Mesendoderm (in vitro differentiated cells): ENCODE measurements at regions not wholly inside any gene's neighbourhood (a gene's known extent, or its start where the extent isn't known, plus 50 kb on each side); places are given as distances from the start of the nearest gene placed in this dataset.
"Not testable (repeated sequence)": the region's sequence is repeated elsewhere in the genome, so short reads cannot be mapped to it uniquely, and the experiment has no call there.

Experiments
- DNase-seq: peaks from one replicate; pipeline ENCODE4 v3.0.0; 2013
- H2AK5ac ChIP-seq: 2 replicates; pipeline ENCODE4 v1.6.1; 2013; ENCODE audit warnings: low read length, inconsistent platforms
- H2BK120ac ChIP-seq: 2 replicates; pipeline ENCODE4 v1.6.1; 2013; ENCODE audit warnings: low read depth, mild to moderate bottlenecking, low read length, moderate library complexity, mixed read lengths
- H2BK15ac ChIP-seq: replicated peaks from 2 replicates; pipeline ENCODE4 v1.6.1; 2013; ENCODE audit warnings: low read depth, mild to moderate bottlenecking, moderate library complexity
- H2BK5ac ChIP-seq: 2 replicates; pipeline ENCODE4 v1.6.1; 2013; ENCODE audit warnings: low read length, inconsistent platforms
- H3K18ac ChIP-seq: 2 replicates; pipeline ENCODE4 v1.6.1; 2013; ENCODE audit warnings: mild to moderate bottlenecking, low read length, mixed read lengths
- H3K23ac ChIP-seq: one replicate; pipeline ENCODE4 v1.6.1; 2013; ENCODE audit warnings: low read length
- H3K27ac ChIP-seq: 2 replicates; pipeline ENCODE4 v1.5.1; 2013; ENCODE audit warnings: low read depth, mild to moderate bottlenecking, inconsistent platforms, low read length, moderate library complexity
- H3K27me3 ChIP-seq: 2 replicates; pipeline ENCODE4 v1.6.1; 2013; ENCODE audit warnings: low read length, control low read depth, mild to moderate bottlenecking, inconsistent platforms; ENCODE audit not compliant: insufficient read depth, poor library complexity
- H3K36me3 ChIP-seq: 2 replicates; pipeline ENCODE4 v1.6.1; 2013; ENCODE audit warnings: low read length, inconsistent platforms; ENCODE audit not compliant: control insufficient read depth, insufficient read depth
- H3K4ac ChIP-seq: one replicate; pipeline ENCODE4 v1.6.1; 2013; ENCODE audit warnings: low read depth, mild to moderate bottlenecking, low read length, moderate library complexity
- H3K4me1 ChIP-seq: 2 replicates; pipeline ENCODE4 v1.6.1; 2013; ENCODE audit warnings: low read depth, low read length, inconsistent platforms; ENCODE audit not compliant: control insufficient read depth
- H3K4me2 ChIP-seq: 2 replicates; pipeline ENCODE4 v1.6.1; 2013; ENCODE audit warnings: low read length
- H3K4me3 ChIP-seq: 2 replicates; pipeline ENCODE4 v1.5.1; 2013; ENCODE audit warnings: mild to moderate bottlenecking, low read length
- H3K56ac ChIP-seq: one replicate; pipeline ENCODE4 v1.6.1; 2013; ENCODE audit warnings: low read length
- H3K79me1 ChIP-seq: 2 replicates; pipeline ENCODE4 v1.6.1; 2013; ENCODE audit warnings: low read length, inconsistent platforms
- H3K79me2 ChIP-seq: 2 replicates; pipeline ENCODE4 v1.6.1; 2013; ENCODE audit warnings: mild to moderate bottlenecking, low read length; ENCODE audit not compliant: control insufficient read depth, insufficient read depth
- H3K9ac ChIP-seq: 2 replicates; pipeline ENCODE4 v1.6.1; 2013; ENCODE audit warnings: low read length, inconsistent platforms
- H4K5ac ChIP-seq: one replicate; pipeline ENCODE4 v1.6.1; 2013; ENCODE audit warnings: low read length
- H4K8ac ChIP-seq: one replicate; pipeline ENCODE4 v1.6.1; 2013; ENCODE audit warnings: low read depth, mild to moderate bottlenecking, control low read depth, low read length, moderate library complexity
- WGBS: extraction: QIAGEN DNeasy Blood & Tissue Kit; methylation state at CpG from one replicate; pipeline ENCODE4 v1.1.7; 2013; ENCODE audit warnings: low lambda C conversion rate, missing lambda C conversion rate; ENCODE audit not compliant: insufficient coverage; ENCODE audit errors: extremely low coverage; 5-methylcytosine and 5-hydroxymethylcytosine counted together

GRCh38 chr15:61376516-61376915, 147.4 kb upstream of the RORA start:
- no CpG with 5 or more reads among the region's 3 CpGs for WGBS
- H3K56ac ChIP-seq = no peak overlapping the region
- H3K4me3 ChIP-seq = no peak overlapping the region
- no peak overlapping the region for H3K4ac ChIP-seq
- H3K27me3 ChIP-seq = no peaks in the 10 kb centered on the region
- no peak overlapping the region for H4K5ac ChIP-seq
- H3K4me1 ChIP-seq = no peaks in the 10 kb centered on the region
- no peak overlapping the region for H2BK5ac ChIP-seq
- H3K4me2 ChIP-seq = no peak overlapping the region
- no peaks in the 10 kb centered on the region for H3K36me3 ChIP-seq
- H2AK5ac ChIP-seq = no peak overlapping the region
- H4K8ac ChIP-seq = no peak overlapping the region
- H3K79me1 ChIP-seq = no peaks in the 10 kb centered on the region
- no peak overlapping the region for H3K27ac ChIP-seq
- no peak overlapping the region for H3K18ac ChIP-seq
- no peak overlapping the region for H2BK120ac ChIP-seq
- H2BK15ac ChIP-seq = no peak overlapping the region
- H3K79me2 ChIP-seq = no peaks in the 10 kb centered on the region
- no peak overlapping the region for H3K23ac ChIP-seq
- DNase-seq = no peak
- H3K9ac ChIP-seq = no peak overlapping the region

GRCh38 chr15:61374848-61375247, 145.7 kb upstream of the RORA start:
- H4K5ac ChIP-seq = no peak overlapping the region
- no peak overlapping the region for H3K4me3 ChIP-seq
- WGBS = no CpG with 5 or more reads among the region's 2 CpGs
- H3K27me3 ChIP-seq = no peaks in the 10 kb centered on the region
- no peak overlapping the region for H2BK120ac ChIP-seq
- no peak overlapping the region for H2AK5ac ChIP-seq
- no peak overlapping the region for H3K27ac ChIP-seq
- no peaks in the 10 kb centered on the region for H3K4me1 ChIP-seq
- H3K23ac ChIP-seq = no peak overlapping the region
- no peak overlapping the region for H3K18ac ChIP-seq
- no peak overlapping the region for H3K4ac ChIP-seq
- DNase-seq = no peak
- no peak overlapping the region for H3K56ac ChIP-seq
- no peaks in the 10 kb centered on the region for H3K79me2 ChIP-seq
- no peaks in the 10 kb centered on the region for H3K36me3 ChIP-seq
- no peak overlapping the region for H2BK5ac ChIP-seq
- H3K9ac ChIP-seq = no peak overlapping the region
- no peaks in the 10 kb centered on the region for H3K79me1 ChIP-seq
- no peak overlapping the region for H3K4me2 ChIP-seq
- H4K8ac ChIP-seq = no peak overlapping the region
- H2BK15ac ChIP-seq = no peak overlapping the region

- DNase-seq = peak; percentile 52
- Histone ChIP-seq H3K4ac (no peak overlapping the region), H3K27me3 (no peaks in the 10 kb centered on the region)
Observed at GRCh38 chr15:61367953-61368352, 138.9 kb upstream of the RORA start.

GRCh38 chr15:61364871-61365270, 135.8 kb upstream of the RORA start:
- H3K18ac ChIP-seq = no peak overlapping the region
- H3K56ac ChIP-seq = peak overlapping the region; percentile 78
- H3K4me3 ChIP-seq = no peak overlapping the region
- no CpG with 5 or more reads among the region's 13 CpGs for WGBS
- peaks cover 2% of the 10 kb centered on the region for H3K4me1 ChIP-seq
- H3K27me3 ChIP-seq = no peaks in the 10 kb centered on the region
- H3K23ac ChIP-seq = no peak overlapping the region
- H2AK5ac ChIP-seq = no peak overlapping the region
- no peak overlapping the region for H3K27ac ChIP-seq
- H4K8ac ChIP-seq = no peak overlapping the region
- H4K5ac ChIP-seq = no peak overlapping the region
- H3K79me2 ChIP-seq = no peaks in the 10 kb centered on the region
- H3K36me3 ChIP-seq = no peaks in the 10 kb centered on the region
- H3K4me2 ChIP-seq = peak overlapping the region; percentile 54
- no peaks in the 10 kb centered on the region for H3K79me1 ChIP-seq
- DNase-seq = peak; percentile 92
- no peak overlapping the region for H3K4ac ChIP-seq
- no peak overlapping the region for H2BK15ac ChIP-seq
- H2BK120ac ChIP-seq = no peak overlapping the region
- peak overlapping the region; percentile 63 for H2BK5ac ChIP-seq
- H3K9ac ChIP-seq = peak overlapping the region; percentile 40

More at GRCh38 chr15:61367953-61368352, 138.9 kb upstream of the RORA start:
- no peaks in the 10 kb centered on the region for H3K79me2 ChIP-seq
- H3K27ac ChIP-seq = no peak overlapping the region
- no peaks in the 10 kb centered on the region for H3K36me3 ChIP-seq
- WGBS = no CpG with 5 or more reads among the region's 2 CpGs
- H3K23ac ChIP-seq = no peak overlapping the region
- peaks cover 2% of the 10 kb centered on the region for H3K4me1 ChIP-seq
- no peak overlapping the region for H2BK5ac ChIP-seq
- no peak overlapping the region for H2BK120ac ChIP-seq
- no peak overlapping the region for H3K56ac ChIP-seq
- H3K79me1 ChIP-seq = no peaks in the 10 kb centered on the region
- H3K4me2 ChIP-seq = no peak overlapping the region
- H4K8ac ChIP-seq = no peak overlapping the region
- no peak overlapping the region for H3K4me3 ChIP-seq
- H3K9ac ChIP-seq = no peak overlapping the region
- no peak overlapping the region for H2AK5ac ChIP-seq
- H4K5ac ChIP-seq = no peak overlapping the region
- H2BK15ac ChIP-seq = no peak overlapping the region
- no peak overlapping the region for H3K18ac ChIP-seq

- not testable (repeated sequence) for H3K23ac ChIP-seq, H3K18ac ChIP-seq, H4K8ac ChIP-seq, DNase-seq, H2BK5ac ChIP-seq, H3K27me3 ChIP-seq, H3K4me1 ChIP-seq, H2BK120ac ChIP-seq, H3K4me3 ChIP-seq, H3K56ac ChIP-seq, H3K9ac ChIP-seq, H4K5ac ChIP-seq, H3K36me3 ChIP-seq, H3K79me1 ChIP-seq, H3K4ac ChIP-seq, H3K4me2 ChIP-seq, H3K27ac ChIP-seq, H3K79me2 ChIP-seq, H2BK15ac ChIP-seq, H2AK5ac ChIP-seq
Observed at GRCh38 chr15:61362912-61363311, 133.8 kb upstream of the RORA start.

DNA sequence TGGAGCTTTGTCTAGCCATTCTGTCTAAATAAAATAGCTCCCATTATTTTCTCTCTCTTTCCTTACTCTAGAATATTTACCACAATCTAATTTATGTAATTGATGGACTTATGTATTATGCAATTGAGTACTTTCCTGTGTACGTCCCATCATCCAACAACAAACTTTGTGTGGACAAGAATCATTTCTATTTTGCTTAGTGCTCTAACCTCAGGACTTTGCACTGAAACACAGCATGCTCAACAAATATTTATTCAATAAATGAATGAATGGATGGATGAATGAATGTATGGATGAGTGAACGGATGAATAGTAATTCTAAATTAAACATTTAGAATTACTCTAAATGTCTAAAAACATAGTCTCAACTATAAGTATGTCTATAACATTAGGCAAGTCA, 115.2 kb upstream of the RORA start:
- WGBS = no CpG with 5 or more reads among the region's 2 CpGs

More for the DNA sequence above, 115.2 kb upstream of the RORA start:
- Histone ChIP-seq H3K4me3 (no peak overlapping the region), H2BK15ac (no peak overlapping the region), H3K4me1 (no peaks in the 10 kb centered on the region), H3K4me2 (no peak overlapping the region), H3K56ac (no peak overlapping the region), H3K79me1 (no peaks in the 10 kb centered on the region), H3K4ac (no peak overlapping the region), H2BK5ac (no peak overlapping the region), H3K79me2 (no peaks in the 10 kb centered on the region), H3K27me3 (no peaks in the 10 kb centered on the region), H4K8ac (no peak overlapping the region), H3K9ac (no peak overlapping the region), H2BK120ac (no peak overlapping the region), H2AK5ac (no peak overlapping the region), H4K5ac (no peak overlapping the region), H3K27ac (no peak overlapping the region), H3K36me3 (no peaks in the 10 kb centered on the region), H3K18ac (no peak overlapping the region), H3K23ac (no peak overlapping the region)
- no peak for DNase-seq
